BE2C (cell line): ENCODE measurements at regions not wholly inside any gene's neighbourhood (a gene's known extent, or its start where the extent isn't known, plus 50 kb on each side); places are given as distances from the start of the nearest gene placed in this dataset.

ENCODE experiments used
- DNase-seq: peaks from one replicate; pipeline ENCODE4 v3.0.0-alpha.2; 2020
- H3K27me3 ChIP-seq: fragments of 250-450 bp; sonication (Bioruptor Pico); 2 replicates; pipeline ENCODE4 v1.5.1; 2020; ENCODE audit warnings: mild to moderate bottlenecking
- H3K36me3 ChIP-seq: fragments of 250-450 bp; sonication (Bioruptor Pico); 2 replicates; pipeline ENCODE4 v1.5.1; 2020; ENCODE audit warnings: mild to moderate bottlenecking
- H3K4me1 ChIP-seq: fragments of 250-450 bp; sonication (Bioruptor Pico); 2 replicates; pipeline ENCODE4 v1.5.1; 2020
- H3K4me3 ChIP-seq: 2 replicates; pipeline ENCODE4 v1.5.1; 2011; ENCODE audit warnings: low read depth, low read length
- H3K9me3 ChIP-seq: fragments of 250-450 bp; sonication (Bioruptor Pico); 2 replicates; pipeline ENCODE4 v1.5.1; 2020
- TF ChIP-seq, protein P1 (sequence below): IDR thresholded peaks from 2 replicates; pipeline ENCODE4 v1.5.1; 2012; ENCODE audit warnings: mild to moderate bottlenecking, low read depth, low read length

- TF ChIP-seq, protein P1, sequence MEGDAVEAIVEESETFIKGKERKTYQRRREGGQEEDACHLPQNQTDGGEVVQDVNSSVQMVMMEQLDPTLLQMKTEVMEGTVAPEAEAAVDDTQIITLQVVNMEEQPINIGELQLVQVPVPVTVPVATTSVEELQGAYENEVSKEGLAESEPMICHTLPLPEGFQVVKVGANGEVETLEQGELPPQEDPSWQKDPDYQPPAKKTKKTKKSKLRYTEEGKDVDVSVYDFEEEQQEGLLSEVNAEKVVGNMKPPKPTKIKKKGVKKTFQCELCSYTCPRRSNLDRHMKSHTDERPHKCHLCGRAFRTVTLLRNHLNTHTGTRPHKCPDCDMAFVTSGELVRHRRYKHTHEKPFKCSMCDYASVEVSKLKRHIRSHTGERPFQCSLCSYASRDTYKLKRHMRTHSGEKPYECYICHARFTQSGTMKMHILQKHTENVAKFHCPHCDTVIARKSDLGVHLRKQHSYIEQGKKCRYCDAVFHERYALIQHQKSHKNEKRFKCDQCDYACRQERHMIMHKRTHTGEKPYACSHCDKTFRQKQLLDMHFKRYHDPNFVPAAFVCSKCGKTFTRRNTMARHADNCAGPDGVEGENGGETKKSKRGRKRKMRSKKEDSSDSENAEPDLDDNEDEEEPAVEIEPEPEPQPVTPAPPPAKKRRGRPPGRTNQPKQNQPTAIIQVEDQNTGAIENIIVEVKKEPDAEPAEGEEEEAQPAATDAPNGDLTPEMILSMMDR = no peak
Observed at GRCh38 chr13:73274147-73274546, 215.3 kb downstream of the KLF5 start.

DNA sequence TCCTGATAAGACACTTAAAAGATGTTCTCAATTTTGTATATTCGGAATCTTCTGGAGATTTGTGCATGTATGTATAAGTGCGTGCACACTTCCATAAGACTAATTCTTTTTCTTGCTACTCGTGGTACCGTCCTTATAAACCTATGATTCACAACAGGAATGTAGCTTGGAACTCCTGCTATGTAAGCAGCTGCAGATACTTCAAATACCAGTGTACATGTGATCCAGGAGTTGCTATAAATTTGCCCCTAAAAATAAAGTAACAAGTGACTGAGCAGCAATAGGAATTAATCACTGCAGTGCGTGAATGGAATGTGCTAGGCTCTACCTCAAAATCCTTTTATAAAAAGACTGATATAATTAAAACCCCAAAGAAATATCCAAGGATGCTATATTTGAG lies 214.9 kb downstream of the KLF5 start:
- no peaks in the 10 kb centered on the region for H3K4me1 ChIP-seq
- H3K36me3 ChIP-seq = no peaks in the 10 kb centered on the region
- TF ChIP-seq, protein P1 = no peak
- DNase-seq = no peak
- no peaks in the 10 kb centered on the region for H3K27me3 ChIP-seq
- H3K9me3 ChIP-seq = no peaks in the 10 kb centered on the region
- no peak overlapping the region for H3K4me3 ChIP-seq

More at GRCh38 chr13:73274147-73274546, 215.3 kb downstream of the KLF5 start:
- no peaks in the 10 kb centered on the region for H3K27me3 ChIP-seq
- H3K36me3 ChIP-seq = no peaks in the 10 kb centered on the region
- no peak overlapping the region for H3K4me3 ChIP-seq
- no peaks in the 10 kb centered on the region for H3K4me1 ChIP-seq
- DNase-seq = no peak
- no peaks in the 10 kb centered on the region for H3K9me3 ChIP-seq

DNA sequence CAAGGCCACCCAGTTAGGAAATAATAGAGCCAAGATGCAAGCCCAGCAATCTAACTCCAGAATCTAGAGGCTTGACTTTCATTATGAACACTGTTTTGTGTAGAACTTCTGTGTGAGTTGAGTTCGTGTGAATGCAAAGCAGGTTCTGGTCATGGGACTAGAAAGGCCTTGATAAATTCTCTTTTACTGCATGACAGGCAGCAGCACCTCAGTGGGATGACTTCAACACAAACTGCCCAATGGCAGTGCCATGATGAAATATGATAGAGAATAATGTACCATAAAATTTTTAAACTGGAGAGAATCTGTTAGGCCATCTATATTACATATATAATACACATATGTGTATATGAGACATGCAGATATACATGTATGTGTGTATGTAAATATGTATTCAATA lies 214.5 kb downstream of the KLF5 start:
- DNase-seq = no peak
- Histone ChIP-seq H3K4me1 (no peaks in the 10 kb centered on the region), H3K27me3 (no peaks in the 10 kb centered on the region), H3K4me3 (no peak overlapping the region), H3K9me3 (no peaks in the 10 kb centered on the region), H3K36me3 (no peaks in the 10 kb centered on the region)
- TF ChIP-seq, protein P1 = no peak

GRCh38 chr13:73272831-73273230 lies 214.0 kb downstream of the KLF5 start:
- Histone ChIP-seq H3K9me3 (no peaks in the 10 kb centered on the region), H3K36me3 (no peaks in the 10 kb centered on the region), H3K4me1 (no peaks in the 10 kb centered on the region), H3K27me3 (no peaks in the 10 kb centered on the region), H3K4me3 (no peak overlapping the region)
- no peak for DNase-seq
- TF ChIP-seq, protein P1 = no peak

- no peaks in the 10 kb centered on the region for H3K9me3 ChIP-seq
- no peaks in the 10 kb centered on the region for H3K4me1 ChIP-seq
- TF ChIP-seq, protein P1 = no peak
- H3K36me3 ChIP-seq = no peaks in the 10 kb centered on the region
- no peak overlapping the region for H3K4me3 ChIP-seq
- H3K27me3 ChIP-seq = no peaks in the 10 kb centered on the region
- peak; percentile 47 for DNase-seq
Observed at GRCh38 chr13:73268306-73268705, 209.5 kb downstream of the KLF5 start.

DNA sequence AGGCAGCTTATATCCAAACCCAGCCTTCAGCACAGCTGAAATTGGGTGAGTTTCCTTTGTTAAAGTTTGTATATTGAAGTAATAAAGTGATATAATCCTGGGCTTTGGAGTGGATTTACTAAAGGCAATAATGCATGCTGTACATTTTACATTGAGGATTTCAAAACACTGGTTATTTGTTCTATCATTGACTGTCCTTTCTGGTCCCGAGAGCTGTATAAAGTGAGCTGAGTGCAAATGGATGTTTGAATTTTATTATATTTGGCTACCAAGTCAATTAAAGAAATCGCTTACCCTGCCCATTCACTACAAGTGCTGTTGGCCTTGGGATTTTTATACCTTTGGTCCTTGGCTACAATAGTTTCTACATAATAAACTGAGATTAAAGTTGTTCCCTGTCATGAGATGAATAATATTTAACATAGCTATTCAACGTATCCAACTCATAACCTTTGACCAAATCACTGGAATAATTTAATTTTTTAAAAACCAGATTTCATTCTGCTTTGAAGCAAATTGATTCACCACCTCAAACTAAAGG lies 207.9 kb downstream of the KLF5 start:
- DNase-seq = no peak
- Histone ChIP-seq H3K27me3 (no peaks in the 10 kb centered on the region), H3K9me3 (no peaks in the 10 kb centered on the region), H3K4me3 (no peak overlapping the region), H3K36me3 (no peaks in the 10 kb centered on the region), H3K4me1 (no peaks in the 10 kb centered on the region; the same call in 1 of the 2 replicates)
- TF ChIP-seq, protein P1 = no peak
